ENCODE measurements at regions not wholly inside any gene's neighbourhood (a gene's known extent, or its start where the extent isn't known, plus 50 kb on each side); places are given as distances from the start of the nearest gene placed in this dataset.

DNA sequence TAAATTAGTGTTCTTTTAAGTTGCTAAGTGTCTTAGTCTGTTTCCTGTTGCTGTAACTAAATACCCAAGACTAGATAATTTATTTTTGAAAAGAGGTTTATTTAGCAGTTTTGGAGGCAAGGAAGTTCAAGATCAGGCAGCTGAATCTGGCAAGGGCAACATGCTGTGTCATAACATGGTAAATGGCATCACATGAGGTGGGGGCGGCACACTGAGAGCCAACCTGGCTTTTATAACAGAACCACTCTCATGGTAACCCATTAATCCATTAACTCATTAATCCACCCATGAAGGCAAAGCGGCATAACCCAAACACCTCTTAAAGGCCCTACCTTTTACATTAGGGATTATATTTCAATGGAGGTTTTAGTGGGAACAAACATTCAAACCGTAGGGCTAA lies 182.2 kb upstream of the GATB start:
- DNase-seq (ENCODE audit: low read depth, low spot score): no peak

DNA sequence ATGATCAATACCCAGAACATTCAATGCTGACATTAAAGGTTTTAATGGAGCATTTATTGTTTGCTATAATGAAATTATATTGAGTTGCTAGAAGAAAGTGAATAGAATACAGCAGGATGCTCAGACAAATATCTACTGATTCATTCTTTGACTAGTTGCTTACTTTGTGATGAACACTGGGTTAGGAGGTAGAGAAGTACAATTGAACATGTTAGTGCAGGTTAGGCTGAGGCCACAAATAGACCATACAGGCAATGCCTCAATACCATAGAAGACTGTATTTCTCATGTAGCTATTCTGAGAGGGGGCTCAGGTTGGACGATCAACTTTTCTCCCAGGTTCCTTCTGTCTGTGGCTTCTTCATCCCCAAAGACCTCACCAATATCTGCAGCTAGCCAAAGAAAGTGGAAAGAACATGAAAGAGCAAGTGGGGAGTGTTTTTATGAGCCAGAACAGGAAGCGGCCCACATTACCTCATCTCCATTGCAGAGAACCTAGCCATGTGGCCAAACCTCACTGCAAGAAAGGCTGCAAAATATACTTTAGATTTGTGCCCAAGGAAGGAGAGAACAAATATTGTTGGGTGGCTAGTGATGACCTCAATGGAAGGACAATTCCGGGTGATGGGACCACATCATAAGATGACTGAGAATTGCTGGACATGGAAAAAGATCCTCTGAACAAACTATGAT lies 180.3 kb upstream of the GATB start:
- H3K4me2 ChIP-seq (ENCODE audit: low read length): no peak overlapping the region

More for the DNA sequence above, 182.2 kb upstream of the GATB start:
- intact Hi-C loops (cut with micrococcal nuclease): no loop called here
- TF ChIP-seq EZH2 (IDR thresholded peaks at IDR 0.05) (no peak), RAD21 (IDR thresholded peaks at IDR 0.05; ENCODE audit: low read depth) (no peak), SP1 (IDR thresholded peaks at IDR 0.05; ENCODE audit: low read depth) (no peak), ZFX (IDR thresholded peaks at IDR 0.05) (no peak), ELF1 (IDR thresholded peaks at IDR 0.05; ENCODE audit: borderline replicate concordance, low read depth) (no peak), FOSL1 (IDR thresholded peaks at IDR 0.05; ENCODE audit: low read depth) (no peak), EZH2phosphoT487 (IDR thresholded peaks at IDR 0.05; ENCODE audit: borderline replicate concordance) (no peak)
- TF ChIP-seq, protein P1, sequence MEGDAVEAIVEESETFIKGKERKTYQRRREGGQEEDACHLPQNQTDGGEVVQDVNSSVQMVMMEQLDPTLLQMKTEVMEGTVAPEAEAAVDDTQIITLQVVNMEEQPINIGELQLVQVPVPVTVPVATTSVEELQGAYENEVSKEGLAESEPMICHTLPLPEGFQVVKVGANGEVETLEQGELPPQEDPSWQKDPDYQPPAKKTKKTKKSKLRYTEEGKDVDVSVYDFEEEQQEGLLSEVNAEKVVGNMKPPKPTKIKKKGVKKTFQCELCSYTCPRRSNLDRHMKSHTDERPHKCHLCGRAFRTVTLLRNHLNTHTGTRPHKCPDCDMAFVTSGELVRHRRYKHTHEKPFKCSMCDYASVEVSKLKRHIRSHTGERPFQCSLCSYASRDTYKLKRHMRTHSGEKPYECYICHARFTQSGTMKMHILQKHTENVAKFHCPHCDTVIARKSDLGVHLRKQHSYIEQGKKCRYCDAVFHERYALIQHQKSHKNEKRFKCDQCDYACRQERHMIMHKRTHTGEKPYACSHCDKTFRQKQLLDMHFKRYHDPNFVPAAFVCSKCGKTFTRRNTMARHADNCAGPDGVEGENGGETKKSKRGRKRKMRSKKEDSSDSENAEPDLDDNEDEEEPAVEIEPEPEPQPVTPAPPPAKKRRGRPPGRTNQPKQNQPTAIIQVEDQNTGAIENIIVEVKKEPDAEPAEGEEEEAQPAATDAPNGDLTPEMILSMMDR (IDR thresholded peaks at IDR 0.05 in 2 of 3, conservative IDR thresholded peaks at IDR 0.05 in 1 of 3; ENCODE audit: borderline replicate concordance in 1 of 3, insufficient read depth in 1 of 3, low read depth in 2 of 3, low read length in 2 of 3): no peak
- Histone ChIP-seq H2AFZ (ENCODE audit: low read depth, low read length, poor library complexity, severe bottlenecking) (no peak overlapping the region), H3K9ac (ENCODE audit: low read length) (no peak overlapping the region), H3K4me2 (ENCODE audit: low read length) (no peak overlapping the region), H3K9me2 (ENCODE audit: insufficient read depth) (no peaks in the 10 kb centered on the region), H3K27me3 (ENCODE audit: insufficient read depth, low read length) (no peaks in the 10 kb centered on the region), H3K9me3 (ENCODE audit: control insufficient read depth in 1 of 2, insufficient read depth in 1 of 2, low read depth in 1 of 2, low read length in 2 of 2) (peaks cover 0 to 4% of the 10 kb centered on the region in 2 experiments; a peak in 1 of 4 replicates), H4K20me1 (ENCODE audit: insufficient read depth) (no peaks in the 10 kb centered on the region), H3K4me3 (replicated peaks in 1 of 2; ENCODE audit: low read depth in 1 of 2, low read length in 2 of 2) (no peak overlapping the region), H3K27ac (ENCODE audit: low read depth, low read length) (no peak overlapping the region), H3K79me2 (ENCODE audit: insufficient read depth, low read length) (no peaks in the 10 kb centered on the region), H3K4me1 (ENCODE audit: control insufficient read depth in 1 of 2, insufficient read depth in 2 of 2, low read length in 2 of 2) (no peaks in the 10 kb centered on the region), H3K36me3 (ENCODE audit: control insufficient read depth in 1 of 2, insufficient read depth in 2 of 2, low read length in 2 of 2) (no peaks in the 10 kb centered on the region)
- no TSS peak for BruUV-seq (replicated peaks)
- ChIA-PET CTCF (no interaction called here), RAD21 (ENCODE audit: low non-redundant PET in 1 of 2, low total read pairs in 2 of 2, uncharacterized antibody in 2 of 2, unreplicated experiment in 2 of 2) (no interaction called here), POLR2A (no interaction called here)
- no peak for ATAC-seq

More for the DNA sequence above, 180.3 kb upstream of the GATB start:
- TF ChIP-seq FOSL1 (IDR thresholded peaks at IDR 0.05; ENCODE audit: low read depth): no peak
- TF ChIP-seq, protein P1 (IDR thresholded peaks at IDR 0.05 in 2 of 3, conservative IDR thresholded peaks at IDR 0.05 in 1 of 3; ENCODE audit: borderline replicate concordance in 1 of 3, insufficient read depth in 1 of 3, low read depth in 2 of 3, low read length in 2 of 3): no peak
- Histone ChIP-seq H3K4me1 (ENCODE audit: control insufficient read depth in 1 of 2, insufficient read depth in 2 of 2, low read length in 2 of 2) (no peaks in the 10 kb centered on the region), H3K9me2 (ENCODE audit: insufficient read depth) (no peaks in the 10 kb centered on the region), H3K79me2 (ENCODE audit: insufficient read depth, low read length) (no peaks in the 10 kb centered on the region), H3K4me3 (replicated peaks in 1 of 2; ENCODE audit: low read depth in 1 of 2, low read length in 2 of 2) (no peak overlapping the region), H3K9ac (ENCODE audit: low read length) (no peak overlapping the region), H4K20me1 (ENCODE audit: insufficient read depth) (no peaks in the 10 kb centered on the region), H2AFZ (ENCODE audit: low read depth, low read length, poor library complexity, severe bottlenecking) (no peak overlapping the region), H3K36me3 (ENCODE audit: control insufficient read depth in 1 of 2, insufficient read depth in 2 of 2, low read length in 2 of 2) (no peaks in the 10 kb centered on the region), H3K27me3 (ENCODE audit: insufficient read depth, low read length) (no peaks in the 10 kb centered on the region), H3K9me3 (ENCODE audit: control insufficient read depth in 1 of 2, insufficient read depth in 1 of 2, low read depth in 1 of 2, low read length in 2 of 2) (no peaks in the 10 kb centered on the region; a peak in 1 of 4 replicates), H3K27ac (ENCODE audit: low read depth, low read length) (no peak overlapping the region)
- DNase-seq (ENCODE audit: low read depth, low spot score): no peak
- RAD21 ChIA-PET (ENCODE audit: low non-redundant PET in 1 of 2, low total read pairs in 2 of 2, uncharacterized antibody in 2 of 2, unreplicated experiment in 2 of 2): no interaction called here
- intact Hi-C loops (cut with micrococcal nuclease): no loop called here
- POLR2A ChIA-PET: no interaction called here
- no TSS peak for BruUV-seq (replicated peaks)
- CTCF ChIA-PET: no interaction called here
- ATAC-seq: no peak
